H9 (cell line): ENCODE measurements at regions not wholly inside any gene's neighbourhood (a gene's known extent, or its start where the extent isn't known, plus 50 kb on each side); places are given as distances from the start of the nearest gene placed in this dataset.

Experiments used
- DNase-seq: peaks from one replicate; pipeline ENCODE4 v3.0.0-alpha.2; 2017
- H2AFZ ChIP-seq: one replicate; pipeline ENCODE4 v1.6.1; 2013; ENCODE audit warnings: mild to moderate bottlenecking, low read length, control low read depth, moderate library complexity
- H2AK5ac ChIP-seq: 2 replicates; pipeline ENCODE4 v1.6.1; 2013; ENCODE audit warnings: low read length, control low read depth, mixed read lengths; ENCODE audit not compliant: insufficient read length
- H2BK120ac ChIP-seq: one replicate; pipeline ENCODE4 v1.6.1; 2013; ENCODE audit warnings: low read depth, mild to moderate bottlenecking, low read length, control low read depth, inconsistent platforms; ENCODE audit not compliant: poor library complexity, severe bottlenecking
- H2BK12ac ChIP-seq: 2 replicates; pipeline ENCODE4 v1.6.1; 2013; ENCODE audit warnings: low read length, control low read depth, mixed read lengths, low read depth; ENCODE audit not compliant: insufficient read length
- H2BK15ac ChIP-seq: 2 replicates; pipeline ENCODE4 v1.6.1; 2013; ENCODE audit warnings: low read depth, low read length, control low read depth
- H2BK20ac ChIP-seq: one replicate; pipeline ENCODE4 v1.6.1; 2013; ENCODE audit warnings: low read depth, mild to moderate bottlenecking, low read length, control low read depth, inconsistent platforms; ENCODE audit not compliant: poor library complexity, severe bottlenecking
- H2BK5ac ChIP-seq: 2 replicates; pipeline ENCODE4 v1.6.1; 2013; ENCODE audit warnings: low read length, control low read depth, mixed read lengths; ENCODE audit not compliant: insufficient read length
- H3K14ac ChIP-seq: 2 replicates; pipeline ENCODE4 v1.6.1; 2013; ENCODE audit warnings: low read length, control low read depth; ENCODE audit not compliant: insufficient read depth
- H3K18ac ChIP-seq: 2 replicates; pipeline ENCODE4 v1.6.1; 2013; ENCODE audit warnings: low read depth, mild to moderate bottlenecking, mixed read lengths, low read length, control low read depth; ENCODE audit not compliant: insufficient read length
- H3K23ac ChIP-seq: 2 replicates; pipeline ENCODE4 v1.6.1; 2013; ENCODE audit warnings: low read length, control low read depth, mixed read lengths, low read depth; ENCODE audit not compliant: insufficient read length
- H3K23me2 ChIP-seq: 2 replicates; pipeline ENCODE4 v1.6.1; 2013; ENCODE audit warnings: low read depth, mild to moderate bottlenecking, mixed read lengths, low read length, control low read depth; ENCODE audit not compliant: insufficient read length, poor library complexity, severe bottlenecking
- H3K27ac ChIP-seq: 2 replicates; pipeline ENCODE4 v1.5.1; 2013; ENCODE audit warnings: low read length, control low read depth, mixed read lengths, low read depth; ENCODE audit not compliant: insufficient read length
- H3K27me3 ChIP-seq: 2 replicates; pipeline ENCODE4 v1.6.1; 2013; ENCODE audit warnings: low read length, control low read depth, inconsistent platforms; ENCODE audit not compliant: insufficient read depth
- H3K4ac ChIP-seq: 2 replicates; pipeline ENCODE4 v1.6.1; 2013; ENCODE audit warnings: low read depth, mild to moderate bottlenecking, control low read depth, inconsistent platforms, low read length, moderate library complexity
- H3K4me1 ChIP-seq: 2 replicates; pipeline ENCODE4 v1.6.1; 2013; ENCODE audit warnings: low read length, control low read depth, inconsistent platforms; ENCODE audit not compliant: insufficient read depth
- H3K4me2 ChIP-seq: 2 replicates; pipeline ENCODE4 v1.6.1; 2013; ENCODE audit warnings: low read length, control low read depth, mixed read lengths; ENCODE audit not compliant: insufficient read length, insufficient read depth
- H3K56ac ChIP-seq: 2 replicates; pipeline ENCODE4 v1.6.1; 2013; ENCODE audit warnings: low read depth, mild to moderate bottlenecking, mixed read lengths, low read length, control low read depth; ENCODE audit not compliant: insufficient read length
- H3K79me1 ChIP-seq: 2 replicates; pipeline ENCODE4 v1.6.1; 2013; ENCODE audit warnings: low read depth, mild to moderate bottlenecking, moderate library complexity, low read length, control low read depth, inconsistent platforms; ENCODE audit not compliant: insufficient read depth, poor library complexity, severe bottlenecking
- H3K79me2 ChIP-seq: 2 replicates; pipeline ENCODE4 v1.6.1; 2013; ENCODE audit warnings: low read length, control low read depth, inconsistent platforms; ENCODE audit not compliant: insufficient read depth
- H3K9ac ChIP-seq: 2 replicates; pipeline ENCODE4 v1.6.1; 2013; ENCODE audit warnings: low read length, control low read depth, mixed read lengths; ENCODE audit not compliant: insufficient read length; ENCODE audit errors: extremely low read depth
- H3K9me3 ChIP-seq: one replicate; pipeline ENCODE4 v1.6.1; 2013; ENCODE audit warnings: low read depth, low read length, inconsistent platforms; ENCODE audit not compliant: control insufficient read depth
- H3T11ph ChIP-seq: one replicate; pipeline ENCODE4 v1.6.1; 2013; ENCODE audit warnings: mild to moderate bottlenecking, low read length, control low read depth, inconsistent platforms
- H4K20me1 ChIP-seq: one replicate; pipeline ENCODE4 v1.6.1; 2013; ENCODE audit not compliant: control insufficient read depth, insufficient read length, insufficient read depth
- H4K5ac ChIP-seq: 2 replicates; pipeline ENCODE4 v1.6.1; 2013; ENCODE audit warnings: low read depth, mild to moderate bottlenecking, mixed read lengths, low read length, control low read depth; ENCODE audit not compliant: insufficient read length
- H4K8ac ChIP-seq: replicated peaks from 2 replicates; pipeline ENCODE4 v1.6.1; 2013; ENCODE audit warnings: low read length, control low read depth, mixed read lengths, low read depth; ENCODE audit not compliant: insufficient read length
- H4K91ac ChIP-seq: 2 replicates; pipeline ENCODE4 v1.6.1; 2013; ENCODE audit warnings: low read depth, mild to moderate bottlenecking, moderate library complexity, mixed read lengths, low read length, control low read depth; ENCODE audit not compliant: insufficient read length
- H3K27ac Mint-ChIP-seq, 3 experiments: 2 replicates in 2 of 3; 3 replicates in 1 of 3; pipeline ENCODE4 v1.8.0; 2020 to 2021; ENCODE audit warnings: mixed read lengths in 3 of 3, mild to moderate bottlenecking in 1 of 3, moderate library complexity in 1 of 3
- H3K27me3 Mint-ChIP-seq: 2 replicates; pipeline ENCODE4 v1.8.0; 2021; ENCODE audit warnings: low read depth, mild to moderate bottlenecking, moderate library complexity, mixed read lengths
- H3K36me3 Mint-ChIP-seq, 3 experiments: 2 replicates in 2 of 3; 3 replicates in 1 of 3; pipeline ENCODE4 v1.8.0; 2020 to 2021; ENCODE audit warnings: low read depth in 3 of 3, mixed read lengths in 3 of 3; ENCODE audit not compliant: insufficient read depth in 1 of 3
- H3K4me1 Mint-ChIP-seq, 2 experiments: 2 replicates each; pipeline ENCODE4 v1.8.0; 2020; ENCODE audit warnings: mixed read lengths in 2 of 2
- H3K4me3 Mint-ChIP-seq, 2 experiments: 2 replicates in 1 of 2; 3 replicates in 1 of 2; pipeline ENCODE4 v1.8.0; 2020 to 2021; ENCODE audit warnings: mild to moderate bottlenecking in 2 of 2, mixed read lengths in 2 of 2, moderate library complexity in 1 of 2
- H3K9me3 Mint-ChIP-seq, 2 experiments: 2 replicates in 1 of 2; 3 replicates in 1 of 2; pipeline ENCODE4 v1.8.0; 2020; ENCODE audit warnings: mild to moderate bottlenecking in 2 of 2, mixed read lengths in 2 of 2, moderate library complexity in 1 of 2
- CTCF ChIP-seq: fragments of 200-600 bp; sonication (generic); conservative IDR thresholded peaks from 3 replicates; pipeline ENCODE4 v1.8.0; 2021; ENCODE audit warnings: antibody characterized with exemption, mild to moderate bottlenecking
- WGBS: extraction: QIAGEN DNeasy Blood & Tissue Kit; methylation state at CpG from one replicate; pipeline ENCODE4 v1.1.7; 2013; ENCODE audit warnings: missing lambda C conversion rate, low lambda C conversion rate, mixed read lengths; ENCODE audit not compliant: insufficient read length; ENCODE audit errors: extremely low coverage; 5-methylcytosine and 5-hydroxymethylcytosine counted together

- no peak overlapping the region for H2BK120ac ChIP-seq
- no peak overlapping the region for H3T11ph ChIP-seq
- H3K79me1 ChIP-seq = no peaks in the 10 kb centered on the region
- no peak overlapping the region for H3K4me2 ChIP-seq
- no peak overlapping the region for H3K23ac ChIP-seq
- no peak overlapping the region for H3K18ac ChIP-seq
- H3K23me2 ChIP-seq = no peaks in the 10 kb centered on the region
- no peak overlapping the region for H4K5ac ChIP-seq
- no peaks in the 10 kb centered on the region for H3K4me1 ChIP-seq
- TF ChIP-seq CTCF = no peak
- no peak overlapping the region for H3K4me3 Mint-ChIP-seq
- no peak overlapping the region for H2BK12ac ChIP-seq
- no peak overlapping the region for H3K27ac Mint-ChIP-seq
- H3K27me3 Mint-ChIP-seq = no peaks in the 10 kb centered on the region
- no peak overlapping the region for H2BK20ac ChIP-seq
- DNase-seq = no peak
- no peaks in the 10 kb centered on the region for H3K9me3 ChIP-seq
- no peak overlapping the region for H3K9ac ChIP-seq
- H4K20me1 ChIP-seq = no peaks in the 10 kb centered on the region
- no peak overlapping the region for H2BK5ac ChIP-seq
- WGBS = no CpG with 5 or more reads among the region's 2 CpGs
- H4K91ac ChIP-seq = no peak overlapping the region
- H4K8ac ChIP-seq = no peak overlapping the region
- H2AK5ac ChIP-seq = no peak overlapping the region
- no peak overlapping the region for H2BK15ac ChIP-seq
- H3K27me3 ChIP-seq = no peaks in the 10 kb centered on the region
- no peak overlapping the region for H3K14ac ChIP-seq
- no peak overlapping the region for H3K27ac ChIP-seq
- H3K36me3 Mint-ChIP-seq = no peaks in the 10 kb centered on the region
- no peaks in the 10 kb centered on the region for H3K4me1 Mint-ChIP-seq
- H3K79me2 ChIP-seq = no peaks in the 10 kb centered on the region
- no peak overlapping the region for H3K4ac ChIP-seq
- no peak overlapping the region for H3K56ac ChIP-seq
- peaks cover 0 to 2% of the 10 kb centered on the region in 2 experiments; a peak in 1 of 5 replicates for H3K9me3 Mint-ChIP-seq
- no peak overlapping the region for H2AFZ ChIP-seq
Measured at GRCh38 chr10:8544057-8544380, 489.5 kb downstream of the GATA3 start.
